ENCODE measurements at regions not wholly inside any gene's neighbourhood (a gene's known extent, or its start where the extent isn't known, plus 50 kb on each side); places are given as distances from the start of the nearest gene placed in this dataset.
"Not testable (repeated sequence)": the region's sequence is repeated elsewhere in the genome, so short reads cannot be mapped to it uniquely, and the experiment has no call there.

- Histone ChIP-seq H3K9me2 (ENCODE audit: insufficient read depth, low read length) (no peaks in the 10 kb centered on the region), H3K4me1 (ENCODE audit: insufficient read depth, low read length, poor library complexity, severe bottlenecking) (no peaks in the 10 kb centered on the region), H3K4me3 (ENCODE audit: low read depth, low read length, poor library complexity, severe bottlenecking) (no peak overlapping the region), H3K27ac (ENCODE audit: low read depth, low read length, poor library complexity, severe bottlenecking) (no peak overlapping the region), H3K36me3 (ENCODE audit: insufficient read depth, low read length) (no peaks in the 10 kb centered on the region), H3K9me3 (ENCODE audit: low read length) (no peaks in the 10 kb centered on the region), H3K4me2 (ENCODE audit: low read length) (no peak overlapping the region), H4K20me1 (ENCODE audit: insufficient read depth, low read length) (no peaks in the 10 kb centered on the region), H3K79me2 (ENCODE audit: insufficient read depth, low read depth, low read length) (no peaks in the 10 kb centered on the region), H2AFZ (ENCODE audit: low read length) (no peak overlapping the region)
- POLR2A ChIA-PET = interaction anchor here (0.7 kb wide), 1 partner anchor 24 kb away, joined by 3 read pairs; no protein-coding TSS in a partner anchor
- intact Hi-C loops (cut with micrococcal nuclease; ENCODE audit: unreplicated experiment) = no loop called here
- BruUV-seq (replicated peaks) = no TSS peak
- CTCF ChIA-PET (ENCODE audit: unreplicated experiment) = no interaction called here
- no peak for DNase-seq (ENCODE audit: low spot score)
- no peak for TF ChIP-seq EZH2phosphoT487 (IDR thresholded peaks at IDR 0.05; ENCODE audit: borderline replicate concordance, low read depth, low read length)
- TF ChIP-seq, protein P1, sequence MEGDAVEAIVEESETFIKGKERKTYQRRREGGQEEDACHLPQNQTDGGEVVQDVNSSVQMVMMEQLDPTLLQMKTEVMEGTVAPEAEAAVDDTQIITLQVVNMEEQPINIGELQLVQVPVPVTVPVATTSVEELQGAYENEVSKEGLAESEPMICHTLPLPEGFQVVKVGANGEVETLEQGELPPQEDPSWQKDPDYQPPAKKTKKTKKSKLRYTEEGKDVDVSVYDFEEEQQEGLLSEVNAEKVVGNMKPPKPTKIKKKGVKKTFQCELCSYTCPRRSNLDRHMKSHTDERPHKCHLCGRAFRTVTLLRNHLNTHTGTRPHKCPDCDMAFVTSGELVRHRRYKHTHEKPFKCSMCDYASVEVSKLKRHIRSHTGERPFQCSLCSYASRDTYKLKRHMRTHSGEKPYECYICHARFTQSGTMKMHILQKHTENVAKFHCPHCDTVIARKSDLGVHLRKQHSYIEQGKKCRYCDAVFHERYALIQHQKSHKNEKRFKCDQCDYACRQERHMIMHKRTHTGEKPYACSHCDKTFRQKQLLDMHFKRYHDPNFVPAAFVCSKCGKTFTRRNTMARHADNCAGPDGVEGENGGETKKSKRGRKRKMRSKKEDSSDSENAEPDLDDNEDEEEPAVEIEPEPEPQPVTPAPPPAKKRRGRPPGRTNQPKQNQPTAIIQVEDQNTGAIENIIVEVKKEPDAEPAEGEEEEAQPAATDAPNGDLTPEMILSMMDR (conservative IDR thresholded peaks at IDR 0.05; ENCODE audit: low read length) = no peak
Observed at GRCh38 chr5:92267830-92268229, 884.7 kb upstream of the ARRDC3 start.

- BruUV-seq (replicated peaks) = no TSS peak
- intact Hi-C loops (cut with micrococcal nuclease; ENCODE audit: unreplicated experiment) = no loop called here
Observed at GRCh38 chr5:92265804-92266203, 882.7 kb upstream of the ARRDC3 start.

DNA sequence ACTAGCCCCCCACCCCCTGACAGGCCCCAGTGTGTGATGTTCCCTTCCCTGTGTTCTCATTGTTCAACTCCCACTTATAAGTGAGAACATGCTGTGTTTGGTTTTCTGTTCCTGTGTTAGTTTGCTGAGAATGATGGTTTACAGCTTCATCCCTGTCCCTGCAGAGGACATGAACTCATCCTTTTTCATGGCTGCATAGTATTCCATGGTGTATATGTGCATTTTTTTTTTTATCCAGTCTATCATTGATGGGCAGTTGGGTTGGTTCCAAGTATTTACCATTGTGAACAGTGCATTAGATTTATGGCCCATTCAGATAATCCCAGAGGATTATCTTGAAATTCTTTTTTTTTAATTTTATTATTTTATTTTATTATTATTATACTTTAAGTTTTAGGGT, 872.5 kb upstream of the ARRDC3 start:
- H3K27ac ChIP-seq (ENCODE audit: low read depth, low read length, poor library complexity, severe bottlenecking); CTCF ChIA-PET (ENCODE audit: unreplicated experiment); H3K9me3 ChIP-seq (ENCODE audit: low read length); DNase-seq (ENCODE audit: low spot score); H2AFZ ChIP-seq (ENCODE audit: low read length); H3K4me3 ChIP-seq (ENCODE audit: low read depth, low read length, poor library complexity, severe bottlenecking); intact Hi-C loops (cut with micrococcal nuclease; ENCODE audit: unreplicated experiment); H3K79me2 ChIP-seq (ENCODE audit: insufficient read depth, low read depth, low read length); BruUV-seq (replicated peaks); H3K9me2 ChIP-seq (ENCODE audit: insufficient read depth, low read length); H4K20me1 ChIP-seq (ENCODE audit: insufficient read depth, low read length); H3K4me2 ChIP-seq (ENCODE audit: low read length); H3K4me1 ChIP-seq (ENCODE audit: insufficient read depth, low read length, poor library complexity, severe bottlenecking); H3K36me3 ChIP-seq (ENCODE audit: insufficient read depth, low read length): not testable (repeated sequence)
- POLR2A ChIA-PET = interaction anchor here (0.6 to 0.7 kb wide), 3 partner anchors 21 to 335 kb away, joined by 3 to 4 read pairs (median 3); no protein-coding TSS in a partner anchor

More at GRCh38 chr5:92265804-92266203, 882.7 kb upstream of the ARRDC3 start:
- Histone ChIP-seq H3K27ac (ENCODE audit: low read depth, low read length, poor library complexity, severe bottlenecking) (no peak overlapping the region), H3K79me2 (ENCODE audit: insufficient read depth, low read depth, low read length) (no peaks in the 10 kb centered on the region), H3K4me1 (ENCODE audit: insufficient read depth, low read length, poor library complexity, severe bottlenecking) (no peaks in the 10 kb centered on the region), H3K36me3 (ENCODE audit: insufficient read depth, low read length) (no peaks in the 10 kb centered on the region), H3K9me2 (ENCODE audit: insufficient read depth, low read length) (no peaks in the 10 kb centered on the region), H4K20me1 (ENCODE audit: insufficient read depth, low read length) (no peaks in the 10 kb centered on the region), H3K9me3 (ENCODE audit: low read length) (no peaks in the 10 kb centered on the region), H3K4me2 (ENCODE audit: low read length) (no peak overlapping the region), H3K4me3 (ENCODE audit: low read depth, low read length, poor library complexity, severe bottlenecking) (no peak overlapping the region), H2AFZ (ENCODE audit: low read length) (no peak overlapping the region)
- no peak for DNase-seq (ENCODE audit: low spot score)
- ChIA-PET CTCF (ENCODE audit: unreplicated experiment) (no interaction called here), POLR2A (no interaction called here)
- no peak for TF ChIP-seq EZH2phosphoT487 (IDR thresholded peaks at IDR 0.05; ENCODE audit: borderline replicate concordance, low read depth, low read length)
- TF ChIP-seq, protein P1 (conservative IDR thresholded peaks at IDR 0.05; ENCODE audit: low read length) = no peak

Data from OCI-LY7 (cell line).